Neuronal stem cell (in vitro differentiated cells): ENCODE measurements at regions not wholly inside any gene's neighbourhood (a gene's known extent, or its start where the extent isn't known, plus 50 kb on each side); places are given as distances from the start of the nearest gene placed in this dataset.
A peak's percentile ranks its signal among the peaks of the same experiment; 100 is the strongest.

ENCODE experiments used
- DNase-seq: peaks from one replicate; pipeline ENCODE4 v3.0.0-alpha.2; 2013; ENCODE audit warnings: low spot score
- H2AFZ ChIP-seq: one replicate; pipeline ENCODE4 v1.6.1; 2013; ENCODE audit warnings: mild to moderate bottlenecking, low read length, inconsistent platforms
- H2AK5ac ChIP-seq: 2 replicates; pipeline ENCODE4 v1.6.1; 2013; ENCODE audit warnings: low read depth, mild to moderate bottlenecking, inconsistent platforms, low read length, moderate library complexity, mixed read lengths
- H2BK120ac ChIP-seq: 2 replicates; pipeline ENCODE4 v1.6.1; 2013; ENCODE audit warnings: low read depth, mild to moderate bottlenecking, inconsistent platforms, low read length, moderate library complexity, mixed read lengths
- H2BK12ac ChIP-seq: one replicate; pipeline ENCODE4 v1.6.1; 2013; ENCODE audit warnings: low read length, inconsistent platforms
- H2BK15ac ChIP-seq: 2 replicates; pipeline ENCODE4 v1.6.1; 2013; ENCODE audit warnings: mild to moderate bottlenecking, low read length, inconsistent platforms, mixed read lengths
- H2BK5ac ChIP-seq: one replicate; pipeline ENCODE4 v1.6.1; 2013; ENCODE audit warnings: inconsistent platforms, mild to moderate bottlenecking, low read length, moderate library complexity
- H3K14ac ChIP-seq: one replicate; pipeline ENCODE4 v1.6.1; 2013; ENCODE audit warnings: low read length, inconsistent platforms
- H3K18ac ChIP-seq: 2 replicates; pipeline ENCODE4 v1.6.1; 2013; ENCODE audit warnings: low read length, inconsistent platforms
- H3K23ac ChIP-seq: 2 replicates; pipeline ENCODE4 v1.6.1; 2013; ENCODE audit warnings: low read depth, mild to moderate bottlenecking, mixed read lengths, low read length, inconsistent platforms; ENCODE audit not compliant: poor library complexity
- H3K27ac ChIP-seq: replicated peaks from 3 replicates; pipeline ENCODE4 v1.5.1; 2013; ENCODE audit warnings: low read length, inconsistent platforms
- H3K27me3 ChIP-seq, 3 experiments: 2 replicates each; pipeline ENCODE4 v1.6.1; 2013; ENCODE audit warnings: low read length in 3 of 3, mild to moderate bottlenecking in 2 of 3, inconsistent platforms in 1 of 3, low read depth in 1 of 3, mixed read lengths in 1 of 3, moderate library complexity in 1 of 3; ENCODE audit not compliant: control insufficient read depth in 3 of 3, insufficient read depth in 3 of 3
- H3K36me3 ChIP-seq, 2 donors: replicated peaks in 1 of 2; 2 replicates each; pipeline ENCODE4 v1.6.1; 2013; ENCODE audit warnings: low read length in 2 of 2; ENCODE audit not compliant: control insufficient read depth in 2 of 2, insufficient read depth in 2 of 2
- H3K4ac ChIP-seq: 2 replicates; pipeline ENCODE4 v1.6.1; 2013; ENCODE audit warnings: inconsistent platforms, mild to moderate bottlenecking, low read length, moderate library complexity
- H3K4me1 ChIP-seq, 2 donors: 1 replicate in 1 of 2; 2 replicates in 1 of 2; pipeline ENCODE4 v1.6.1; 2013; ENCODE audit warnings: low read length in 2 of 2, low read depth in 1 of 2; ENCODE audit not compliant: control insufficient read depth in 2 of 2, insufficient read depth in 1 of 2
- H3K4me2 ChIP-seq: one replicate; pipeline ENCODE4 v1.6.1; 2013; ENCODE audit warnings: mild to moderate bottlenecking, low read length, inconsistent platforms; ENCODE audit not compliant: insufficient read depth, poor library complexity, severe bottlenecking
- H3K4me3 ChIP-seq, 2 donors: 2 replicates each; pipeline ENCODE4 v1.5.1; 2013; ENCODE audit warnings: low read length in 2 of 2, mild to moderate bottlenecking in 2 of 2, inconsistent platforms in 1 of 2, moderate library complexity in 1 of 2
- H3K79me1 ChIP-seq: one replicate; pipeline ENCODE4 v1.6.1; 2013; ENCODE audit warnings: low read depth, mild to moderate bottlenecking, inconsistent platforms, low read length, moderate library complexity
- H3K9ac ChIP-seq: one replicate; pipeline ENCODE4 v1.6.1; 2013; ENCODE audit warnings: mild to moderate bottlenecking, low read depth, low read length, inconsistent platforms; ENCODE audit not compliant: poor library complexity
- H3K9me3 ChIP-seq, 2 donors: replicated peaks in 1 of 2; 2 replicates each; pipeline versions ENCODE3 to v1.6.1; 2013; ENCODE audit warnings: low read length in 2 of 2, mild to moderate bottlenecking in 2 of 2, inconsistent platforms in 1 of 2, low read depth in 1 of 2, mixed read lengths in 1 of 2, moderate library complexity in 1 of 2; ENCODE audit not compliant: control insufficient read depth in 2 of 2, insufficient read depth in 1 of 2
- H4K8ac ChIP-seq: one replicate; pipeline ENCODE4 v1.6.1; 2013; ENCODE audit warnings: low read depth, mild to moderate bottlenecking, inconsistent platforms, low read length, moderate library complexity
- H4K91ac ChIP-seq: one replicate; pipeline ENCODE4 v1.6.1; 2013; ENCODE audit warnings: low read length, low read depth, mild to moderate bottlenecking, inconsistent platforms; ENCODE audit not compliant: poor library complexity
- WGBS, 2 donors: extraction: QIAGEN DNeasy Blood & Tissue Kit; methylation state at CpG; one replicate each; pipeline ENCODE4 v1.1.7; 2013; ENCODE audit warnings: missing lambda C conversion rate in 2 of 2, mixed read lengths in 1 of 2; ENCODE audit not compliant: insufficient read length in 2 of 2, insufficient replicate concordance in 1 of 2; ENCODE audit errors: extremely low coverage in 2 of 2; 5-methylcytosine and 5-hydroxymethylcytosine counted together

- no peak overlapping the region for H3K14ac ChIP-seq
- no peaks in the 10 kb centered on the region for H3K36me3 ChIP-seq
- H2AK5ac ChIP-seq = no peak overlapping the region
- H3K9ac ChIP-seq = no peak overlapping the region
- H3K4ac ChIP-seq = no peak overlapping the region
- no peak overlapping the region for H3K4me3 ChIP-seq
- no peaks in the 10 kb centered on the region for H3K9me3 ChIP-seq
- no CpG with 5 or more reads among the region's 1 CpG for WGBS, 2 donors
- no peak overlapping the region for H2BK120ac ChIP-seq
- no peak overlapping the region for H2BK12ac ChIP-seq
- no peak overlapping the region for H2AFZ ChIP-seq
- no peak overlapping the region for H3K27ac ChIP-seq
- H2BK5ac ChIP-seq = no peak overlapping the region
- no peak overlapping the region for H4K91ac ChIP-seq
- DNase-seq = no peak
- H2BK15ac ChIP-seq = no peak overlapping the region
- H3K79me1 ChIP-seq = no peaks in the 10 kb centered on the region
- no peak overlapping the region for H3K4me2 ChIP-seq
- H4K8ac ChIP-seq = no peak overlapping the region
- no peak overlapping the region for H3K23ac ChIP-seq
- H3K27me3 ChIP-seq = no peaks in the 10 kb centered on the region
- no peak overlapping the region for H3K18ac ChIP-seq
- no peaks in the 10 kb centered on the region for H3K4me1 ChIP-seq
These were observed 249.1 kb upstream of the PPFIA2 start for GRCh38 chr12:82008251-82008650.

GRCh38 chr12:81998761-81999378 lies 239.7 kb upstream of the PPFIA2 start:
- Histone ChIP-seq H3K14ac (no peak overlapping the region), H3K36me3 (no peaks in the 10 kb centered on the region), H3K18ac (no peak overlapping the region), H3K4me1 (no peaks in the 10 kb centered on the region), H2AFZ (no peak overlapping the region), H2BK12ac (no peak overlapping the region), H3K27ac (no peak overlapping the region), H4K8ac (no peak overlapping the region), H2BK5ac (no peak overlapping the region), H2BK15ac (no peak overlapping the region), H2BK120ac (no peak overlapping the region), H3K4ac (no peak overlapping the region), H3K9ac (no peak overlapping the region), H3K4me2 (no peak overlapping the region), H3K9me3 (no peaks in the 10 kb centered on the region), H3K79me1 (no peaks in the 10 kb centered on the region), H4K91ac (no peak overlapping the region), H3K27me3 (no peaks in the 10 kb centered on the region), H3K23ac (no peak overlapping the region), H3K4me3 (no peak overlapping the region), H2AK5ac (no peak overlapping the region)
- no peak for DNase-seq
- no CpG with 5 or more reads among the region's 2 CpGs for WGBS, 2 donors

- Histone ChIP-seq H3K79me1 (no peaks in the 10 kb centered on the region), H2BK12ac (no peak overlapping the region), H2BK120ac (no peak overlapping the region), H3K27ac (no peak overlapping the region), H3K9ac (no peak overlapping the region), H3K23ac (no peak overlapping the region), H3K4ac (no peak overlapping the region), H3K4me3 (no peak overlapping the region), H3K27me3 (no peaks in the 10 kb centered on the region), H3K4me2 (no peak overlapping the region), H2BK15ac (no peak overlapping the region), H2AK5ac (no peak overlapping the region), H2AFZ (no peak overlapping the region), H2BK5ac (no peak overlapping the region), H3K9me3 (no peaks in the 10 kb centered on the region), H3K18ac (no peak overlapping the region), H3K36me3 (no peaks in the 10 kb centered on the region), H3K14ac (no peak overlapping the region), H3K4me1 (no peaks in the 10 kb centered on the region), H4K8ac (no peak overlapping the region), H4K91ac (no peak overlapping the region)
- DNase-seq = peak; percentile 11
- no CpG with 5 or more reads among the region's 2 CpGs for WGBS, 2 donors
These were observed 233.3 kb upstream of the PPFIA2 start for GRCh38 chr12:81992461-81992860.

GRCh38 chr12:81991868-81992267 lies 232.7 kb upstream of the PPFIA2 start:
- H2BK5ac ChIP-seq = no peak overlapping the region
- no peaks in the 10 kb centered on the region for H3K27me3 ChIP-seq
- no peak overlapping the region for H3K4me2 ChIP-seq
- no peak overlapping the region for H2BK15ac ChIP-seq
- H3K36me3 ChIP-seq = no peaks in the 10 kb centered on the region
- H3K14ac ChIP-seq = no peak overlapping the region
- no peak overlapping the region for H4K91ac ChIP-seq
- H3K9me3 ChIP-seq = no peaks in the 10 kb centered on the region
- H2BK12ac ChIP-seq = no peak overlapping the region
- H2AK5ac ChIP-seq = no peak overlapping the region
- H3K4me3 ChIP-seq = no peak overlapping the region
- no peak for DNase-seq
- H3K23ac ChIP-seq = no peak overlapping the region
- no peak overlapping the region for H3K18ac ChIP-seq
- no peaks in the 10 kb centered on the region for H3K79me1 ChIP-seq
- H4K8ac ChIP-seq = no peak overlapping the region
- H3K4me1 ChIP-seq = no peaks in the 10 kb centered on the region
- H2AFZ ChIP-seq = no peak overlapping the region
- no peak overlapping the region for H3K27ac ChIP-seq
- no peak overlapping the region for H2BK120ac ChIP-seq
- H3K4ac ChIP-seq = no peak overlapping the region
- no peak overlapping the region for H3K9ac ChIP-seq
